Motor neuron (in vitro differentiated cells): ENCODE measurements at regions not wholly inside any gene's neighbourhood (a gene's known extent, or its start where the extent isn't known, plus 50 kb on each side); places are given as distances from the start of the nearest gene placed in this dataset.
A peak's percentile ranks its signal among the peaks of the same experiment; 100 is the strongest.
"Not testable (repeated sequence)": the region's sequence is repeated elsewhere in the genome, so short reads cannot be mapped to it uniquely, and the experiment has no call there.

Experiments
- ATAC-seq, 8 experiments: fragments of 200-7000 bp; cut with Tn5 transposase; replicated peaks in 6 of 8; 2 replicates each; pipeline ENCODE4 v1.8.0; 2021; ENCODE audit warnings: mild to moderate bottlenecking in 8 of 8, moderate library complexity in 8 of 8
- H3K27ac ChIP-seq, 2 donors: fragments of 250-450 bp; sonication (Bioruptor Pico); 2 replicates each; pipeline ENCODE4 v1.9.0; 2021; ENCODE audit warnings: antibody characterized with exemption in 2 of 2, mild to moderate bottlenecking in 2 of 2, moderate library complexity in 1 of 2
- H3K4me1 ChIP-seq, 2 donors: fragments of 250-450 bp; sonication (Bioruptor Pico); replicated peaks in 1 of 2; 2 replicates each; pipeline ENCODE4 v1.6.1; 2021; ENCODE audit warnings: antibody characterized with exemption in 2 of 2, mild to moderate bottlenecking in 2 of 2, moderate library complexity in 1 of 2
- H3K4me3 ChIP-seq, 5 donors: fragments of 250-450 bp; sonication (Bioruptor Pico); 2 replicates each; pipeline ENCODE4 v1.9.0; 2021; ENCODE audit warnings: antibody characterized with exemption in 5 of 5, mild to moderate bottlenecking in 5 of 5, moderate library complexity in 4 of 5
- WGBS, 10 experiments: fragments of 450-650 bp; shearing (Covaris generic); methylation state at CpG; one replicate each; pipeline ENCODE4 v1.0.0; 2022; 5-methylcytosine and 5-hydroxymethylcytosine counted together
- in situ Hi-C, 9 experiments: fragments of 400-800 bp; cut with MboI; loops; one replicate each; pipeline ENCODE4 v1.15.0; 2021; ENCODE audit warnings: low sequenced_read_pairs in 9 of 9, low pct_unique_long_range_greater_than_20kb in 2 of 9; ENCODE audit not compliant: unreplicated experiment in 9 of 9

- H3K4me1 ChIP-seq, result no peaks in the 10 kb centered on the region
- H3K4me3 ChIP-seq, result no peak overlapping the region
- in situ Hi-C loops, result no loop called here
- WGBS, 10 experiments, result 7 to 95% (median 37%) methylated on average over 2 to 5 of the region's 6 CpGs; no CpG with 5 or more reads in 6 of the 10 experiments
- H3K27ac ChIP-seq, result no peak overlapping the region
- ATAC-seq, result no peak
Measured at GRCh38 chr5:119751734-119752094, 122.4 kb downstream of the FAM170A start.

GRCh38 chr5:119752921-119753886 is 123.8 kb downstream of the FAM170A start:
- 0 to 94% (median 64%) methylated on average over 2 to 6 of the region's 8 CpGs; no CpG with 5 or more reads in 2 of the 10 experiments for WGBS, 10 experiments
- Histone ChIP-seq H3K27ac (no peak overlapping the region), H3K4me3 (no peak overlapping the region), H3K4me1 (no peaks in the 10 kb centered on the region)
- in situ Hi-C loops, result no loop called here
- ATAC-seq, result no peak

GRCh38 chr5:119754825-119755224 is 125.5 kb downstream of the FAM170A start:
- H3K4me1 ChIP-seq, H3K4me3 ChIP-seq, in situ Hi-C loops, ATAC-seq, H3K27ac ChIP-seq: not testable (repeated sequence)
- WGBS, 10 experiments, result 60 to 100% (median 94%) methylated on average over 1 to 7 of the region's 7 CpGs; no CpG with 5 or more reads in 1 of the 10 experiments

DNA sequence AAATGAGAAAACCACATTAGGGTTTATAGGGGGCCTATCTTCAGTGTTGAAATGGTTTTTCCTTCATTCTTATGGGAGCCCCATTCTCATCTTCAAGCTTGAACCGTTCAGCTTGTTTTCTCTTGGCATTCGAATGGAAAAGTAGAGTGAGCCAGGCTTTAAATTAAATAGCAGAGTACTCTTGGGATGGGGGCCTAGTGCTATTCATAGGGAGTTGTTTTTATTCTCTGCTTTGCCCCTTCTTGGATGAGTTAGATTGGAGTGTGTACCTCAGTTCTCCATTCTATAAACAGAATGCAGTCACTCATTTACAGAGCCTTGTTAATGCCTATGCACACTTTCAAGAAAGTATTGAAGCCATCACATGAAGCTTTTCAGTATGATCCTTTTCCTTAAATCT is 127.9 kb downstream of the FAM170A start:
- 11 to 79% (median 65%) methylated on average over 2 of the region's 2 CpGs; no CpG with 5 or more reads in 5 of the 10 experiments for WGBS, 10 experiments
- peaks cover 0 to 9% of the 10 kb centered on the region in 2 donors for H3K4me1 ChIP-seq
- no peak overlapping the region for H3K4me3 ChIP-seq
- in situ Hi-C loops, result no loop called here
- ATAC-seq, result no peak
- no peak overlapping the region for H3K27ac ChIP-seq

GRCh38 chr5:119769695-119770693 is 140.6 kb downstream of the FAM170A start:
- H3K4me3 ChIP-seq, H3K27ac ChIP-seq, H3K4me1 ChIP-seq, in situ Hi-C loops, ATAC-seq: not testable (repeated sequence)
- 0 to 100% (median 41%) methylated on average over 1 to 6 of the region's 11 CpGs; no CpG with 5 or more reads in 1 of the 10 experiments for WGBS, 10 experiments

DNA sequence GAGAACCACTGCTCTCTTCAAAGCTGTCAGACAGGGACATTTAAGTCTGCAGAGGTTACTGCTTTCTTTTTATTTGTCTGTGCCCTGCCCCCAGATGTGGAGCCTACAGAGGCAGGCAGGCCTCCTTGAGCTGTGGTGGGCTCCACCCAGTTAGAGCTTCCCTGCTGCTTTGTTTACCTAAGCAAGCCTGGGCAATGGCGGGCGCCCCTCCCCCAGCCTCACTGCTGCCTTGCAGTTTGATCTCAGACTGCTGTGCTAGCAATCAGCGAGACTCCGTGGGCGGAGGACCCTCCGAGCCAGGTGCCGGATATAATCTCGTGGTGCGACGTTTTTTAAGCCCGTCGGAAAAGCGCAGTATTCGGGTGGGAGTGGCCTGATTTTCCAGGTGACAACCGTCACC is 150.8 kb downstream of the FAM170A start:
- H3K27ac ChIP-seq, in situ Hi-C loops, H3K4me3 ChIP-seq, ATAC-seq, H3K4me1 ChIP-seq: not testable (repeated sequence)
- WGBS, 10 experiments, result 0 to 43% methylated on average over 1 to 6 of the region's 15 CpGs; no CpG with 5 or more reads in 8 of the 10 experiments

DNA sequence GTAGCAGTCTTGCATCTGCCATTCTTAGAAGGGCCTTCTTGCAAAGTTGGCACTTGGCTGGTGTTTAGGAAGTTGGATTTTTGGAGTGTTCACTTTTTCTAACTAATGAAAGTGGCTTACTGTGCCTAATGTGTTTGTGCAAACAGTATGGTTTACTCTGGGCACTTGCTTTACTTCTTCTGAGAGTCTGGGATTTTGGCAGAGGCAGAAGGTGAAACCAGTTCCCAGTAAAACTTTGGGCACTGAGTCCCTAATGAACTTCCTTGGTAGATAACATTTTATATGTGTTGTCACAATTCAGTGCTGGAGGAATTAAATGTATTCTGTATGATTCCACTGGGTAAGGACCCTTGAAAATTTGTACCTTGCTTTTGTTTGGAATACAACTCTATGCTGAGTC is 155.7 kb downstream of the FAM170A start:
- Histone ChIP-seq H3K4me3 (no peak overlapping the region), H3K4me1 (no peaks in the 10 kb centered on the region), H3K27ac (no peak overlapping the region)
- in situ Hi-C loops, result no loop called here
- no peak for ATAC-seq

DNA sequence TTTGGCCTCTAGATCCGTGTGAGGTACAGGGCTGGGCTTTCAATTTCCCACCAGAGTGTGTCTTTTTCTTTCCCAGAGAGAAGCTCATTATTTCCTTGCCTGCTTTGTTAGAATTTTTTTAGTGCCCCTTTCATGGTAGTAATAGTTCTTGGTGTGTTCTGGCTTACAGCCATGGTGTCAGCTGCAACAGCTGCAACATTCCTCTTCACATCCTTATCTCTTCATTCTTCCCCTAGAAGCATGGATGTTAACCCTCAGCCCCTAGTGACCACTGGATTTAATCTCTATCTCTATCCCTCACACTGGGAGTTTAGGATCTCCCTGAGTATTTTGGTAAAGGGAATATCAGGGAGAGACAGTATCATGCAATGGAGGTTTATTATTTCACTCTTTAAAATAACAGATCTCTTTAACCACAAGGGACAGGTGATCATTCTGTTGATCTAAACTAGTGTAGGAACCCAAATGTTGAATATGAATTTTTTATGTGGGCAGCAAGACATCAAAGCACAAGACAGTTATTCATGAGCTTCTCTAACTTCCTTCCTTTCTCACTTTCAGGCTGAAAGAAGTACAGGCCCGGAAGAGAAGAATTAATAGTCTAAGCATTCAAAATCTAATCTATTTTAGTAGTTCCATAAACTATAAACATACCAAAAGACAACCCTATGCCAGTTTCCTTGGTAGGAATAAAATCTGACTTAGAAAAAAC is 160.2 kb downstream of the FAM170A start:
- Histone ChIP-seq H3K4me1 (peaks cover 0 to 6% of the 10 kb centered on the region in 2 donors), H3K27ac (no peak overlapping the region), H3K4me3 (no peak overlapping the region)
- no peak for ATAC-seq
- in situ Hi-C loops, result no loop called here
- WGBS, 10 experiments, result 0 to 79% (median 75%) methylated on average over 1 to 2 of the region's 2 CpGs; no CpG with 5 or more reads in 1 of the 10 experiments

DNA sequence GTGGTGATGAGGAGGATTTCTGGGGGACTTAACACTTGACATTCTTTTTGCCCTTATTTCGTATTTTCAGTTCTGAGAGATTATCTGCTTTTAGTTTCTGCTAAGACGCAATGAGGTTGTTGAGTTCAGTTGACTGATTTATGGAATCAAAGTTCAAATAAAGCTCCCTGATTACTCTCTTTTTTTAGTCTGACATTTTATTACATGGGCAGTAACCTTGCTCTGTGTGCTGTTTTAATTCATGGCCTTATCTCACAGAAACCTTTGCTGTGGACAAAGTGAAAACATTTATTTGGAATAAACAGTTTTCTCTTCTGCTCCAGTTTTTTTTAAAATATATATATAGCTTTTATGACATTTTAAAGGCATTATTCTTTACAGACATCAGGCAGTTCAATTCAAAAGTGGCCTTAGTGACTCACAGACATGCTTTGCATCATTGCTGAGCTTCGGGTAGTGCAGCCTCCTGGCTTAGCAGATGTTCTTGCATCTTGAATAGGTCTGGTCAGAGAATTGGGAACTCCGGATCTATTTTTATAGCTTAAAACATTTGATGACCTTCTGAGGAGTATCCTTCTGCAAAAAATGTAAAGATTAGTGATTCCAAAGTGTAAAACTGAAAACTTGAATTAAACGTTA is 162.9 kb downstream of the FAM170A start:
- in situ Hi-C loops, result no loop called here
- Histone ChIP-seq H3K4me1 (peaks cover 0 to 6% of the 10 kb centered on the region in 2 donors), H3K4me3 (no peak overlapping the region), H3K27ac (no peak overlapping the region)
- peak in 5 of 8 experiments; percentile 52 to 61 (median 59) for ATAC-seq
- 0 to 76% (median 33%) methylated on average over 2 to 5 of the region's 5 CpGs; no CpG with 5 or more reads in 2 of the 10 experiments for WGBS, 10 experiments

DNA sequence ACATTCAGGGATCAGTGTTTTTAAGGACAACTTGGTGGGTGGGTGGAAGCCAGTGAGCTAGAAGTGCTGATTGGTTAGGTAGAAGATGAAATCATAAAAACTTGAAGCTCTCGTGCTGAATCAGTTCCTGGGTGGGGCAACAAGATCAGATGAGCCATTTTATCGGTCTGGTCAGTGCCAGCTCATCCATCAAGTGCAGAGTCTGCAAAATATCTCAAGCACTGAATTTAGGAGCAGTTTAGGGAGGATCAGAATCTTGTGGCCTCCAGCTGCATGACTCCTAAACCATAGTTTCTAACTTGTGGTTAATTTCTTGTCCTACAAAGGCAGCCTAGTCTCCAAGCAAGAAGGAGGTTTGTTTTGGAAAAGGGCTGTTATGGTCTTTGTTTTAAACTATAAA is 166.4 kb downstream of the FAM170A start:
- H3K4me1 ChIP-seq, result peaks cover 0 to 6% of the 10 kb centered on the region in 2 donors
- in situ Hi-C loops, result no loop called here
- H3K27ac ChIP-seq, result no peak overlapping the region
- WGBS, 10 experiments, result 0 to 88% (median 7%) methylated on average over 1 to 2 of the region's 2 CpGs; no CpG with 5 or more reads in 3 of the 10 experiments
- ATAC-seq, result peak in 1 of 8 experiments; percentile 27
- H3K4me3 ChIP-seq, result no peak overlapping the region

DNA sequence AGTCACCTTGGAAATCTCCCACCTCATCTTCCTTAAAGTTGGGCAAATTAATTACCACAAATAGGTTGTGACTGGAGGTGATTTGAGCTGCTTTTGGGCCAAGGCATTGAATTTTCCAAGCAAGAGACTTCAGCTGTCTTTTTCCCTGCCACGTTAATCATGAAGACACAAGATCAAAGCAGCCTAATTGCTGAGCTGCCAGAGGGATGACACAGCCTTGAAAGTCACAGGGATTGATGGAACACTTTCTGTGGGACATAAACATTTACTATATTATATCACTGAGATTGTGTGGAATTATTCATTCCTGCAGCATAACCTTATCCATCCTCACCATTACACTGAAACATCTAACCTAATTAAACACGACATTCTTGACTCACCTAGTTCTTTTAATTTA is 172.2 kb downstream of the FAM170A start:
- Histone ChIP-seq H3K27ac (no peak overlapping the region), H3K4me3 (no peak overlapping the region), H3K4me1 (no peaks in the 10 kb centered on the region)
- ATAC-seq, result peak in 2 of 8 experiments; percentile 38 to 46
- WGBS, 10 experiments, result 40 to 80% (median 63%) methylated on average over 1 to 2 of the region's 2 CpGs; no CpG with 5 or more reads in 3 of the 10 experiments
- in situ Hi-C loops, result no loop called here

DNA sequence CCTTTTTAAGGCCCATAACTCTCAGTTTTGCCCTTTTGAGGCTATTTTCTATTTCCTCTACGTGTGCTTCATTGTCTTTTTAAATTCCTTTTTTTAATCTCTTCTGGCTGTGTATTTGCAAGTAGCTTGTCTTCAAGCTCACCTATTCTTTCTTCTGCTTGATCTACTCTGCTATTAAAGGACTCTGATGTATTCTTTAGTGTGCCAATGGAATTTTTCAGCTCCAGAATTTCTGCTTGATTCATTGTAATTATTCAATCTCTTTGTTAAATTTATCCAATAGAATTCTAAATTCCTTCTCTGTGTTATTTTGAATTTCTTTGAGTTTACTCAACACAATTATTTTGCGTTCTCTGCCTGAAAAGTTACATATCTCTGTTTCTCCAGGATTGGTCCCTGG is 178.7 kb downstream of the FAM170A start:
- WGBS, 10 experiments, result 24 to 100% (median 77%) methylated on average over 1 to 2 of the region's 2 CpGs
- no peaks in the 10 kb centered on the region for H3K4me1 ChIP-seq
- no peak overlapping the region for H3K4me3 ChIP-seq
- in situ Hi-C loops, result no loop called here
- H3K27ac ChIP-seq, result no peak overlapping the region
- ATAC-seq, result no peak
